ENCODE measurements at regions not wholly inside any gene's neighbourhood (a gene's known extent, or its start where the extent isn't known, plus 50 kb on each side); places are given as distances from the start of the nearest gene placed in this dataset.

DNA sequence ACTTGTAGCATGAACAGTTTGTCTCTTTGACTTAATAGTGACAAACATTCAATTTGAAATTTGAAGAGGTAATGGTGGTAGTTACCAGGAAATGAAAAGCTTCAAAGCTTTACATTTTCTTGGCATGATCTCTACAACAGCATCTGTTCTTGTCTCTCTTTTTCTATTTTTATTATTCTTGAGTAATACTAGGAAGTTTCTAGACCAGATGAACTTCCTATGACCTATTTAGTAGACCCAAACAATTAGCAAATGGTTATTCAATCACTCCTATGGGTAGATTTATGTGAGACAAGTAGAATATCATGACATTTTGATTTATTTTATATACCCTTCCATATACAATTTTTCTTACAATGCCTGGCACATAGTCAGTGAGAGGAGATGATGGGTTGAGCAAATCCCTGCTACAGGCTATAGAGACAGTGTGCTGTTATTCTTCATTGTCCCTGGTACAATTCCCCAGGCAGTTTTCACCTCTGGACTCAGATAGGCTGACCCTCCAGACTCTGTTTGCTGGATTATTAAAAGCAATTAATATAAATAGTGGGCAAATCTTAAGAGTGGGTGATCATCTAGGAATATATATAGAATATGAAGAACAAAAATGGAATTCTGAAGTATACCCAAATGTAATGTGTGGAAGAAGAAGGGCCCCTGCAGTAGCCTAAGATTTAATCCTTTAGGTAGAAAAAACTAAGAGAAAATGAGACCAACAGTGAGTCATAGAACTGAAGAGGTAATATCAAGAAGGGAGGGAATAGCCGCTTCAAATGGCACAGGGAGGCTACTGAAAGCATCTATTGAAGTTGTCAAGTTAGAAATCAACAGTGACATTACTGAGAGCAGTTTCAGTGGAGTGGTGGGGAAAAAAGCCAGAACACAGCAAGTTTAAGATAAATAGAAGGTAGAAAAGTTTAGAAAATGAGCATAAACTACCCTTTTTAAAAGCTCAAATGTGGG, 512.0 kb downstream of the FOXG1 start:
- DNase-seq (ENCODE audit: low read depth) = peak; percentile 44

DNA sequence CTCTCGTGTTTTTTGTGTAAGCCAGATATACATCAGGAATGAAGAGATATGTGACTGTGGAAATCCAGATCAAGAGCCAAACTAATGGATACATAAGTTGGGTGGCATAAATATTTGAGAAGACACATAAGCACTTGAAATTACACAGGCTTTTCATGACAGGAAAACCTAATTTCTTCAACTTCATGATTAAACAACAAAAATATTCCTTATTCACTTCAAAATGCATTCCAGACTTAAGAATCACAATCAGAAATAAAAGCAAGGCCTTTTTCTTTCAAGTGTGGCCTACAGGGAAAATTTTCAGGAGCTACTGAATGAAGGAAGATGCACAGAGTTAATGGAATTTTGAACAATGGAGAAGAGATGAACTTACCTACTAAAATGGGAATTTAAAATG, 515.6 kb downstream of the FOXG1 start:
- peak; percentile 42 for DNase-seq (ENCODE audit: low read depth)

DNA sequence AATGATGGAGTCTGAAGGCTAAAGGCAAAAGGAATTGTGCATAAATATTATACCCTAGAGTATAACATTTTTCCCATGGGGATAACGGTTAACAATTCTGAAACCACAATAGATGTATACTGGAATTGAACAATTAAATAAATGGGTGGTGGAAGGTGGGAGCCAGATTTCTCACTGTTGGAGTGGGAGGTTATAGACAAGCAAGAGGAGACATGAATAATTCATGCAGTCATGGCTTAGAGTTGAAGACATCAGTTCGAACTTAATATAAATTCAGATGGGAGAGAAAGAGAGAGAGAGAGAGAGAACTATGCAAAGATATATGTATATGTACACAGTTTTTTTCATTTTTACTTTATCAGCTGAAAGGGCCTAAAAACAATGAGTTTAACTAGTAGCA, 523.9 kb downstream of the FOXG1 start:
- DNase-seq (ENCODE audit: low read depth) = no peak

DNA sequence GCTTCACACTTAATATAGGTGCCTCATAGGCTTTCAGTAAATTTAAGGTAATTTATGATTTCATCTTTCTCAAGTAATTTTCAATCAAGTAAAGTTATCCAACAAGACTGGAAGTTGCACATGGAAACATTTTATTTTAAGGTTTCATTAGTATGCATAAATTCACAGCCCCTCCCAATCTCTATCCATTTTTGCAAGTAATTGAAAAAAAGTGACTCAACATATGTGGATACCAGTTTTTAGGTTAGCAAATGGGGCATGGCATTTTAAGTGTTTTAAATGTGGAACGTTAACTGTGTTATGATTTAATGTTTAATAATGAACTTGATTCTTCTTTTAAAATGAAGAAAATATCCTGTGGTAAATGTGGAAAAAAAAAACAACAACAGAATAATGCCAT, 532.8 kb downstream of the FOXG1 start:
- DNase-seq (ENCODE audit: low read depth) = no peak

DNA sequence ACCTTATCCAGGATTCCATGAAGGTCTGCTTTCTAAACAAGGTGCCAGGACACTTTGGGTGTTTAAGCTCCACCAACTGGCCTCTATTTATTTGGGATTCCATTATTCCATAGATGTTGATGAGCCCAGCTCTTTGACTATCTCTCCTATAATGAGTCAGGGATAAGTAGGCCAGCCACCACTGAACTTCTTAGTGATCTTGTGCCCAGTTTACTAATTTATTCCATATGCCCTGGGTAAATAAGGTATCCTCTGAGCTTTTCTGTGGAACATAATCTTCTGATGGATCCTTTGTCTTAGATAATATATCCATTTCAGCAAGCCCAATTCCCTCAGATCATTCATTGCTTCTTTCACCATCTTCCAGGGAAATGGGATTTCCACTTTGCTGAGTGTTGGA, 535.0 kb downstream of the FOXG1 start:
- DNase-seq (ENCODE audit: low read depth) = no peak

DNA sequence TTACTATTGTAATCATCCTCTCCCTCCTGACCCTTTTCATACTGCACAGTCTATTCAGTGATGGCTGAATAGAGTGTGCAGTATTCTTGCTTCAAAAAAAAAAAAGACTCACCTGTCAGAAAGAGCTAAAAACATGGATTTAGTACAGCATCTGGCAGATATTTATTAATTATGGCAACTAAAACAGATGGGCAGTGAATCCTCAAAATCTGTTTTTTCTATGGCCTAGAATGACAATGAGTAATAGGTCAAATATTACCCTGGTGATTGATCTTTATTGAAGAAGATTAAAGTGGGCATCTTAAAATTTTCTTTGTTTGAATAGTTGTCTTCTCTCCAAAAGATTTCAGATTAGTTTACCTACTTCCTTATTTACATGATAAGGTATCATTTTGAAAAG, 543.6 kb downstream of the FOXG1 start:
- DNase-seq (ENCODE audit: low read depth) = no peak

DNA sequence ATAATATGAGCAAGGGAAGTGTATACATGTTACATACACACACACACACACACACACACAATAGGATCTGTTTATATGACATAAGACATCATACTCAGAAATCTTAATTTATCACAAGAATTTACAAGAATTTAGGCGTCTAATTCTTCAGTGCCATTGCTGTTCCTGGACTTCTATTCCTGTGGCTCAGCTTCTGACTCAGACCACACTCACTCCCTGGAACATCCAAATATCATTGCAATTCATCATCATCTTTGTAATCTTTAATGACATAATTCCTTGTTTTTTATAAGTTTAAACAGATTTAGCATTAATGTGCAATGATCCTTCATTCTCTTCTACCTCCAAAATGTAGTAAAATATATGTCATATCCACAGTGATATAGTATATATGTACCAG, 544.2 kb downstream of the FOXG1 start:
- DNase-seq (ENCODE audit: low read depth) = peak; percentile 89

DNA sequence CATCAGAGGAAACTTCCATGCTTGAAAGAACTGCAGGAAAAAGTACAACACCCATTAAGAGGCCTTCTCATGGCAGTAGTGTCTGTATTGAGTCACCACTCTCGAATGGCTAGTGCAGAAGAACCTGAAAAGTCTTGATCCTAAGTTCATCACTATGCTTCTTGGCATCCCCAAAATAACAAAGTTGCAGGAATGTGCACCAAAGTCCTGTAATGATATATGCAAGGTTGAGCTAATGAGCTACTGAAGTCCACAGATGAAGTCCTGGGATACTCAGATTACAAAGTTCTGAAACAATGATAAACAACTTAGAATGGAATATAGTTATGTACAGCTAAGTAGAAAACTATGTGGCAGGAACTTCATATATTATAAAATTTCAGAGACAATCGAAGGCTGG, 545.4 kb downstream of the FOXG1 start:
- DNase-seq (ENCODE audit: low read depth) = peak; percentile 64

DNA sequence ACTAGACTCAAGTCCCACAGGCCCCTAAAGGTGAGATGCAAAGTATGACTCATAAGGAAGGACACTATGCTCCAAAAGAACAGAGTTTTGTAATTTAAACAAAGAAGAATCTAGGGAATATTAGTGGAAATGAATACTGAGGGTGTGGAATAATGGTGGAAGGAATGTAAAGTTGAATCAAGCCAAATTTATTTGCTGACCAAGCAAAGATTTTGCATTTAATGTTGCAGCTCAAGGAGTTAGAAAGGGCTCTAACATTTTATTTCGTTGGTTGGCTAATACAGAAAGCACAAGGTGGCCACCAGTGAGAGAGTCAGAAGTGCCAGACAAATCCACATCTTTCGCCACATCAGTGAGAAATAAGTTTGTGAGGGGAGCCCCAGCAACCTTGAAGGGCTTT, 550.3 kb downstream of the FOXG1 start:
- DNase-seq (ENCODE audit: low read depth) = no peak

DNA sequence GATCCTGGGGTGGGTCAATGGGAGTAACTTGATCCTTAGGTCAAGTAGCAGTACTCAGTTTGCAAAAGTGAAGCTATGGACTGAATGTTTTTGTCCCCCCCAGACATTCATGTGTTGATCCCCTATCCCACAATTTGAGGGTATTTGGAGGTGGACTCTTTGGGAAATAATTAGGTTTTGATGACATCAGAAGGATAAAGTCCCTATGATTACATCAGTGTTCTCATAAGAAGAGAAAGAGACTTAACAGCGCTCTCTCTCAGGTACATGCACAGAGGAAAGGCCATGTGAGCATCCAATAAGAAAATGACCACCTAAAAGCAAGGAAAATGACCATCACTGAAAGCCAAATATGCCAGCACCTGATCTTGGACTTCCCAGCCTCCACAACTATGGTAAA, 550.8 kb downstream of the FOXG1 start:
- DNase-seq (ENCODE audit: low read depth) = no peak

DNA sequence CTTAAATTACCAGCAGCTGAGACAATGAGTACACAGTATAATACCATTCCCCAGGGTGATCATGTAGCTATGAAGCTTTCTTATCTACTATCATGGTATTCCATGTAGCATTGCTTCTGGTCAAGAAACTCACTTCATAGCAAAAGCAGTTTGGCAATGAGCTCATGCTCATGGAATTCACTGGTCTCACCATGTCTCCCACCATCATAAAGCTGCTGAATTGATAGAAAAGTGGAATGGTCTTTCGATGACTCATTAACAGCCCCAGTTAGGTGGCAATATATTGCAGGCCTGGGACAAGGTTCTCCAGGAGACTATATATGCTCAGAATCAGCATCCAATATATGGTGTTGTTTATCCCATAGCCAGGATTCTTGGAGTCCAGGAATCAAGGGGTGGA, 553.7 kb downstream of the FOXG1 start:
- DNase-seq (ENCODE audit: low read depth) = peak; percentile 69

DNA sequence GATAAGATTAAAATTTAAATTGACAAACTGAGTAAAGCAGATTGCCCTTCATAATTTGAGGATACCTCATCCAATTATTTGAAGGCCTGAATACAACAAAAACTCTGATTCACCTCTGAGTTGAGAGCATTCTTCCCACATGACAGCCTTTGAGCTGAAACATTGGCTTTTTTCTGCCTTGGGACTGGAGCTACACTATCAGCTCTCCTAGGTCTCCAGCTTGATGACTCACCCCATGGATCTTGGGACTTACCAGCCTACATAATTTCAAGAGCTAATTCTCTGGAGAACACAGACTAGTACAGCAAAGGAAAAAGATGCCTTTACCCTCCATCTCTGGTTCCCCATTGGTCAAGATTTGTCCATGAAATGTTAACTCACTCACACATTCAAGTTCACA, 555.1 kb downstream of the FOXG1 start:
- peak; percentile 82 for DNase-seq (ENCODE audit: low read depth)

DNA sequence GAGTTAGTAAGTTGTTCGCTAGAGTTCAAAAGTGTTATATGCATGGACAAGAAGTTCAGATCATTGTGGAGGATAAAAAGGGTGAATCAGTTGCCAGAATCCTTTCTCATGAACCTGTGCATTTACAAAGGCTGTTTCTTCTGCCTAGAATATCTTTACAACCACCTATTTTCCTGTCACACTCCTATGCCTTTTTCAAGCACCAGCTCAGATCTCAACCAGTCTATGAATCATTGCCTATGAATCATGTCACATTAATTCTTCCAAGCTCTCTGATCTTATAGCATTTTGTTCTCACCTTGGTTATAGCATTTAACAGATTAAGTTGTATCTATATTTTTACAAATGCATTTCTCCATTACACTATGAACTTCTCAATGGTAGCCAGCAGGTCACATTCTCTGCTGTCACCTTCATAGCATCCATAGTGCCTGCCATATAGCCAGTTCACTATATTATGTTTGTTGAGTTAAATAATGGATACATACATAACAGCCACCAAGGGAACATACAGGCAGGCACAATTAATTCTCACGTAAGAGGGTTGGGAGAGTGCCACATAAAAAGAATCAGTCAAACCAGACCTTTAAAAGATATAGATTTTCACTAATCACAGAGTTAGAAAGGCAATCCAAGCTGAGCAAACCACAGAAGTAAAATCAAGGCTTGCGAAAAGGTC, 573.0 kb downstream of the FOXG1 start:
- DNase-seq (ENCODE audit: low read depth) = peak; percentile 55

DNA sequence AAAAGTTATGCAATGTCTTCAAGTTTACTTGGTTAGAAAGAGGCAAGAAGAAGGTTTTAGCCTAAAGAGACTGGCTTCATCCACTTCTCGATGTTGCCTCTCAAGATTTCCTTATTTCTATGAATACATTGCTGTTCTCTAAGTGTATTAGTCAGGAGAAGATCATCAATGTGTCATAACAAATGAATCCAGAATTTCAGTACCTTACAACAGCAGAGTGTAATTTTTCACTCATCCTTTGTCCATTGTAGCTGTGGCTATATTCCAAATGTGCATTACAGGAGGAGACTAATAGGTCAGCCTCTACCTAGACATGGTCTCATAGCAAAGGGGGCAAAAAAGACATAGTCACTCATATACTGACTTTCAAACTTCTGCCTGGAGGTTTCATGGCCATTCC, 579.1 kb downstream of the PRKD1 start:
- DNase-seq (ENCODE audit: low read depth) = peak; percentile 1

DNA sequence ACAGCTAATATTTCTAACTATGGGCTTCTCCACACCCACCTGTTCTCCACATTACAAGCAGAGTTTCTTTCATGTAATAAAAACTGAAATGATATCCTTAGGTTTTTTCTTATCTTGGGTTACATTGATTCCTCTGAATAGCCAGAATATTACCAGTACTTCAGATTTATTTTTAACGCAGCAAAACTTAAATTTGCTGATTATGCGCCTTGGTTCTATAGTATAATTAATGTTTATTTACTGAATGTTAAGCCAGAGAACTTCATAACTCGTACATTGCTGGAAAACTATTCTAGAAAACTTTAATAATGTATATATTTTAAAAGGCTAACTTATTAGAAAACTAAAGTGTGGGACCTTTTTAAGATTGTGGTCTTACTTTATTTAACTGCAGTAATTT, 577.2 kb downstream of the PRKD1 start:
- no peak for DNase-seq (ENCODE audit: low read depth)

DNA sequence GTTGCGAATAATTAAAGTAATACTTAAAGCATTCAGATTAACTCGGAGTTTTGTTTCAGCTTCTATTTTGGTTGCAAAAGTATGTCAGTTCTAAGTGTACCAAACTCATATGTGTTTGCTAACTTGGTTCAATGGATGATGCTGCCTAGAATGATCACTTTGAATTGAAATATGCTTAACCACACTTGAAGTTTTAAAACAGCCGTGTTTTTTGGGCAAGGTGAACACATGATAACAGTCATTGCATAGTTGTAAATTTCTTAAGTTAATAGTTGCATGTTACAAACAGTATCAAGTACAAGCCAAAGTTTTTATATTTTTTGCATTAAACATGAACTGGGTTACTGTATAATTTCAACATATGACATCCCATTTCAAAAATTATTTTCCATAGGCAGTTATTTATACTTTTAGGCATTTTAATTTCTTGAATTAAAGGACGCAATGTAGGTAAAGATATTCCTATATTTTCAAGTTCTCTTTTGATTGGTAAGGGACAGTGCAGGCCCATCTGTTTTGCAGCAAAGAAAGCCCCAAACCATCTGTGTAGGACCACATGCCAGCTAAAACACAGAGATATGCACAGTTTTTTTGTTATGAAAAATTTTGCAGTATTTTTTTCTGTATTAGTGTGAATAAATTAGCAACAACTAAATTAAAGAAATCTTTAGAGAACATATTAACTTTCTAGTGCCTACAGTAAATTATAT, 575.5 kb downstream of the PRKD1 start:
- DNase-seq (ENCODE audit: low read depth) = no peak

DNA sequence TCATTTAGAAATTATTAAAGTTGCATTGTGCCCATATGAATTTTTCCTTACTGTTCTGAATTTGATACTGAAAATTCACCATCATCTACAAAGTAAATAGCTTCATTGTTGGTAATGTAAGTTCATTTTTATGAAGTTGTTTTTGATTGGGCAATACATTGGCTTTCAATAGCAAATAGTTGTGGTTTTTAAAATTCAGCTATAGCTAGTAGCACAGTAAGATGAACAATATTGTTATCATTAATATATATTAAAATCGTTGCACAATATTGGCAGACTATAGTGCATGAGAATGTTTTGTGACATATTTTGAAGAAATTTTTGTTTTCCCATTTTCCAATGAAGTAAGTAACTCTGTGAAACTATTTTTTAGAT, 575.0 kb downstream of the PRKD1 start:
- peak; percentile 55 for DNase-seq (ENCODE audit: low read depth)

DNA sequence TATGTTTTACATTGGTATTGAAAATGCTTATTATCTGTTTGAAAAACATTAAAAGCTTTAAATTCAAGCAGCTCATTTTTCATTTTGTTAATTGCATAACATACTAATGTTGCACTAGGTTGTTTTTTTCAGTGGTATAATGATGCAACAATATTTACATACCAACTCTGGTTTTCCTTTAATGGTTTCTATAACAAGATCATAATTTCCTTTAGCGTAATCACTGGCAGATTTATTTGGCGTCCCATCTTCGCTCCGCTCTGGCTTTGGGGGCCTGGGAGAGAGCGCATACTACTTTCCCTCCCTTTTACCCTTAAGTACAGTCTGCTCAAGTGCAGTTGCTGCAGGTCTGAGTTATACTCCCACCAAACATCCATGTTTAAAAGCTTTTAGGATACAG, 574.1 kb downstream of the PRKD1 start:
- no peak for DNase-seq (ENCODE audit: low read depth)

DNA sequence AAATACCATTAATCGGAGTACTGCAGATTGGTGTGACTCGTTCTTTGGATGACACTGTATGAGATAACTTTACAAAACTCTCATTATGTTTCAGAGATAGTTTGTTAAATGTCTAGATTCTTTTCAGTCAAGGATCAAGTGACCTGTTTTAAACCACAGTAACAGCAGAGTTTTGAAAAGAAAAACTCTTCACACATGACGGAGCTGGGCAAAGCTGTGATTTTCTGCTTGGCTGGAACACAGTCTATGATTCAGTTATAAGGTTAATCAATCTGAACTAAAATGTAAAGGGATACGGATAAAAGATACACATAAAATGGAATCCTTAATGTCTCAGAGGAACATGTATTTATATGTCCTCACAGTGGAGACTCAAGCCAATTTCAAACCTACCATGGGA, 573.2 kb downstream of the PRKD1 start:
- DNase-seq (ENCODE audit: low read depth) = peak; percentile 7

DNA sequence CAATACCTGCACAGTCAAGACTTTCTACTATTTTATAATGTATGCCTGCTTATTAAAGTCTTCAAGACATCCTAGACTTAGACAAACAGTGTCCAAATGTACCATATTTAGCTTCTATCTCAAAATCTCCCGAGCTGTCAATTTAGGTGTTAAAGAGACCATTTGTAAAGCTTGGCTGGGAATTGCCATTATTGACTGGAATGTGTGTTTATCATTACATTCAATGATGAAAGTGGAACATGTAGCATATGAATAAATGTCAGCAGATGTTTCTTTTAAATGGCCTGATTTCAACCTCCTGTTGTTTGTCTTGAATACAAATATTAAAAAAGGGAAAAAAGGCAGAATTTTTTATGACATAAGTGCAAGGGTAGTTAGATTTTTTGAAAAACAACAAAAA, 572.3 kb downstream of the PRKD1 start:
- no peak for DNase-seq (ENCODE audit: low read depth)

DNA sequence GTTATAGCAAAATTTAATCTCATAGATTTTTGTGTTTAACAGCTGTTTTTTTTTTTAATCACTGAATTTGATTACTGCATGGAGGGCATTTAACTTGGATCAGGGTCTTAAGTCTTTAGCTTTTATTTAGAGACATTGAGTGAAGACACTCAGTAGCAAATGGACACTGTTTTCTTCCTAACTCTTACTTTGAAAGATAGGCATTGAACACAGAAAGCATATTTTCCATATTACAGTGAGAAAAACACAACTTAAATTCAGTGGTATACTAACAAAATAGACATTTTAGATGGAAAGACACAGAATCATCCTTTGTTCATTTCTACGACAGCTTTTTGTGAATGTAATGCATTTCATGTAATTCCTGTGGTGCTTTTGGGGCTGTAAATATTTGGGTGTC, 571.8 kb downstream of the PRKD1 start:
- no peak for DNase-seq (ENCODE audit: low read depth)

DNA sequence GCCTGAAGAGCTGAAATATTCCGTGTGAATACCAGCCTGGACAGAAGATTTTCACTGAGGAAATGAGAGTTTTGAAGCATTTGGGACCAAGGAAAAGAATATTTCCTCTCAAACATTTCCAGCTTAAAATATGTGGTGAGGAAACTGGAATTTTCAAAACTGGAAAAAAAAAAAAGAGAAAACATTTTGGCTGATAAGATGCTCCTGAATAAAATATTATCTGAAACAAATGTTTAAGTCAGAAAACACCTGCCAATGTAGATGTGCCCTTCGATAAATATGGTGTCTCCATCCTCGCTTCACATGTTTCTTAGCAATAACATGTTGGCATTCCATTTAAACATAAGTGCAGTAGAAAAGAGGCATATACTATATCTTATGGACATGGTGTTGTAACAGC, 567.0 kb downstream of the PRKD1 start:
- no peak for DNase-seq (ENCODE audit: low read depth)

DNA sequence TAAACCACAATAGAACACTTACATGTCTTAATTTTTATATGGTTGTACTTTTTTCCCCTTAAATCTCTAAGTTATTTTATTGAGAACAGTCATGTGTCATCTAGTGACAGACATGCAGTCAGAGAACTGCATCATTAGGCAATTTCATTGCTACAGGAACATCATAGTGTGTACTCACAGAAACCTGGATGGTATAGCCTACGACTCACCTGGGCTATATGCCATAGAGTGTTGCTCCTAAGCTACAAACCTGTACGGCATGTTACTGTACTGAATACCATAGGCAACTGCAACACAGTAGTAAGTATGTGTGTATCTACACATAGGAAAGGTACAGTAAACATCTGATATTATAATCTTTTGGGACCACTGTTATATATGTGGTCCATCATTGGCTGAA, 557.6 kb downstream of the PRKD1 start:
- no peak for DNase-seq (ENCODE audit: low read depth)

All from iris pigment epithelial cell (primary cell).